ENCODE measurements at regions not wholly inside any gene's neighbourhood (a gene's known extent, or its start where the extent isn't known, plus 50 kb on each side); places are given as distances from the start of the nearest gene placed in this dataset.

GRCh38 chr6:138643210-138643609 lies 130.4 kb upstream of the CCDC28A start:
- ChIA-PET CTCF (no interaction called here), RAD21 (ENCODE audit: low non-redundant PET in 1 of 2, low total read pairs in 2 of 2, uncharacterized antibody in 2 of 2, unreplicated experiment in 2 of 2) (no interaction called here), POLR2A (no interaction called here)
- Histone ChIP-seq H3K9me3 (ENCODE audit: control insufficient read depth in 1 of 2, insufficient read depth in 1 of 2, low read depth in 1 of 2, low read length in 2 of 2) (no peaks in the 10 kb centered on the region), H2AFZ (ENCODE audit: low read depth, low read length, poor library complexity, severe bottlenecking) (no peak overlapping the region), H3K36me3 (ENCODE audit: control insufficient read depth in 1 of 2, insufficient read depth in 2 of 2, low read length in 2 of 2) (no peaks in the 10 kb centered on the region), H3K27ac (ENCODE audit: low read depth, low read length) (no peak overlapping the region), H3K9ac (ENCODE audit: low read length) (no peak overlapping the region), H3K4me1 (ENCODE audit: control insufficient read depth in 1 of 2, insufficient read depth in 2 of 2, low read length in 2 of 2) (no peaks in the 10 kb centered on the region), H3K9me2 (ENCODE audit: insufficient read depth) (no peaks in the 10 kb centered on the region), H3K27me3 (ENCODE audit: insufficient read depth, low read length) (no peaks in the 10 kb centered on the region), H3K4me2 (ENCODE audit: low read length) (no peak overlapping the region), H4K20me1 (ENCODE audit: insufficient read depth) (no peaks in the 10 kb centered on the region), H3K4me3 (replicated peaks in 1 of 2; ENCODE audit: low read depth in 1 of 2, low read length in 2 of 2) (no peak overlapping the region), H3K79me2 (ENCODE audit: insufficient read depth, low read length) (no peaks in the 10 kb centered on the region)
- intact Hi-C loops (cut with micrococcal nuclease), result no loop called here
- ATAC-seq (no peak), DNase-seq (ENCODE audit: low read depth, low spot score) (no peak)
- TF ChIP-seq CBX3 (IDR thresholded peaks at IDR 0.05; ENCODE audit: low read depth) (no peak), ELF1 (IDR thresholded peaks at IDR 0.05; ENCODE audit: borderline replicate concordance, low read depth) (no peak), SP1 (IDR thresholded peaks at IDR 0.05; ENCODE audit: low read depth) (no peak), RAD21 (IDR thresholded peaks at IDR 0.05; ENCODE audit: low read depth) (no peak), EGR1 (IDR thresholded peaks at IDR 0.05; ENCODE audit: low read depth) (no peak), EZH2 (IDR thresholded peaks at IDR 0.05) (no peak), POLR2A (IDR thresholded peaks at IDR 0.05; ENCODE audit: borderline replicate concordance, extremely low read depth, insufficient read depth, insufficient read length) (no peak), FOSL1 (IDR thresholded peaks at IDR 0.05; ENCODE audit: low read depth) (no peak), POLR2AphosphoS5 (IDR thresholded peaks at IDR 0.05; ENCODE audit: low read depth, low read length) (no peak), YY1 (IDR thresholded peaks at IDR 0.05; ENCODE audit: extremely low read depth, insufficient replicate concordance, low read depth, low read length) (no peak)
- BruUV-seq (replicated peaks), result no TSS peak

- BruUV-seq (replicated peaks), result no TSS peak
- Histone ChIP-seq H4K20me1 (ENCODE audit: insufficient read depth) (no peaks in the 10 kb centered on the region), H2AFZ (ENCODE audit: low read depth, low read length, poor library complexity, severe bottlenecking) (no peak overlapping the region), H3K9me2 (ENCODE audit: insufficient read depth) (no peaks in the 10 kb centered on the region), H3K9ac (ENCODE audit: low read length) (no peak overlapping the region), H3K36me3 (ENCODE audit: control insufficient read depth in 1 of 2, insufficient read depth in 2 of 2, low read length in 2 of 2) (no peaks in the 10 kb centered on the region), H3K27ac (ENCODE audit: low read depth, low read length) (no peak overlapping the region), H3K9me3 (ENCODE audit: control insufficient read depth in 1 of 2, insufficient read depth in 1 of 2, low read depth in 1 of 2, low read length in 2 of 2) (no peaks in the 10 kb centered on the region), H3K4me3 (replicated peaks in 1 of 2; ENCODE audit: low read depth in 1 of 2, low read length in 2 of 2) (no peak overlapping the region), H3K27me3 (ENCODE audit: insufficient read depth, low read length) (no peaks in the 10 kb centered on the region), H3K4me1 (ENCODE audit: control insufficient read depth in 1 of 2, insufficient read depth in 2 of 2, low read length in 2 of 2) (no peaks in the 10 kb centered on the region), H3K79me2 (ENCODE audit: insufficient read depth, low read length) (no peaks in the 10 kb centered on the region), H3K4me2 (ENCODE audit: low read length) (no peak overlapping the region)
- POLR2A ChIA-PET, result no interaction called here
- CTCF ChIA-PET, result no interaction called here
- TF ChIP-seq, protein P1, sequence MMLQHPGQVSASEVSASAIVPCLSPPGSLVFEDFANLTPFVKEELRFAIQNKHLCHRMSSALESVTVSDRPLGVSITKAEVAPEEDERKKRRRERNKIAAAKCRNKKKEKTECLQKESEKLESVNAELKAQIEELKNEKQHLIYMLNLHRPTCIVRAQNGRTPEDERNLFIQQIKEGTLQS (IDR thresholded peaks at IDR 0.05), result no peak
- TF ChIP-seq FOSL1 (IDR thresholded peaks at IDR 0.05; ENCODE audit: low read depth), result no peak
- TF ChIP-seq ZNF274 (IDR thresholded peaks at IDR 0.05; ENCODE audit: low read depth, low read length), result no peak
- TF ChIP-seq ZFX (IDR thresholded peaks at IDR 0.05), result no peak
- no peak for TF ChIP-seq CBX3 (IDR thresholded peaks at IDR 0.05; ENCODE audit: low read depth)
- TF ChIP-seq POLR2A (IDR thresholded peaks at IDR 0.05; ENCODE audit: borderline replicate concordance, extremely low read depth, insufficient read depth, insufficient read length), result no peak
- no peak for TF ChIP-seq RAD21 (IDR thresholded peaks at IDR 0.05; ENCODE audit: low read depth)
- TF ChIP-seq JUND (IDR thresholded peaks at IDR 0.05), result no peak
- no peak for TF ChIP-seq YY1 (IDR thresholded peaks at IDR 0.05; ENCODE audit: extremely low read depth, insufficient replicate concordance, low read depth, low read length)
- TF ChIP-seq, protein P2, sequence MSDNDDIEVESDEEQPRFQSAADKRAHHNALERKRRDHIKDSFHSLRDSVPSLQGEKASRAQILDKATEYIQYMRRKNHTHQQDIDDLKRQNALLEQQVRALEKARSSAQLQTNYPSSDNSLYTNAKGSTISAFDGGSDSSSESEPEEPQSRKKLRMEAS (IDR thresholded peaks at IDR 0.05), result no peak
- TF ChIP-seq EZH2 (IDR thresholded peaks at IDR 0.05), result no peak
- TF ChIP-seq TCF7L2 (IDR thresholded peaks at IDR 0.05; ENCODE audit: borderline replicate concordance, extremely low read depth, insufficient read depth, insufficient read length), result no peak
- no peak for TF ChIP-seq SIN3A (IDR thresholded peaks at IDR 0.05; ENCODE audit: low read depth)
- no peak for TF ChIP-seq EGR1 (IDR thresholded peaks at IDR 0.05; ENCODE audit: low read depth)
- no peak for TF ChIP-seq POLR2AphosphoS5 (IDR thresholded peaks at IDR 0.05; ENCODE audit: low read depth, low read length)
- no peak for TF ChIP-seq SP1 (IDR thresholded peaks at IDR 0.05; ENCODE audit: low read depth)
- TF ChIP-seq EZH2phosphoT487 (IDR thresholded peaks at IDR 0.05; ENCODE audit: borderline replicate concordance), result no peak
- no peak for TF ChIP-seq SRF (IDR thresholded peaks at IDR 0.05; ENCODE audit: low read depth)
- TF ChIP-seq ZBTB33 (IDR thresholded peaks at IDR 0.05; ENCODE audit: extremely low read depth, insufficient replicate concordance, low read length), result no peak
- RAD21 ChIA-PET (ENCODE audit: low non-redundant PET in 1 of 2, low total read pairs in 2 of 2, uncharacterized antibody in 2 of 2, unreplicated experiment in 2 of 2), result no interaction called here
- intact Hi-C loops (cut with micrococcal nuclease), result no loop called here
- ATAC-seq (no peak), DNase-seq (ENCODE audit: low read depth, low spot score) (no peak)
Measured at GRCh38 chr6:138645976-138646640, 127.5 kb upstream of the CCDC28A start.
